ENCODE measurements at regions not wholly inside any gene's neighbourhood (a gene's known extent, or its start where the extent isn't known, plus 50 kb on each side); places are given as distances from the start of the nearest gene placed in this dataset.
"Not testable (repeated sequence)": the region's sequence is repeated elsewhere in the genome, so short reads cannot be mapped to it uniquely, and the experiment has no call there.

- not testable (repeated sequence) for H3K9ac ChIP-seq (ENCODE audit: low read depth in 1 of 2, low read length in 2 of 2); H3K4me1 ChIP-seq (ENCODE audit: control insufficient read depth in 1 of 2, insufficient read depth in 2 of 2, low read length in 2 of 2); H3K4me3 ChIP-seq (ENCODE audit: low read depth in 1 of 2, low read length in 2 of 2); H3K9me3 ChIP-seq (ENCODE audit: control insufficient read depth in 1 of 2, low read length in 2 of 2); H3K27ac ChIP-seq (ENCODE audit: low read depth, low read length); H3K36me3 ChIP-seq (ENCODE audit: control insufficient read depth in 1 of 2, insufficient read depth in 2 of 2, low read length in 2 of 2); H3K27me3 ChIP-seq (ENCODE audit: control insufficient read depth in 1 of 2, insufficient read depth in 2 of 2, low read length in 2 of 2)
Measured at GRCh38 chr5:99733146-99733545, 802.0 kb upstream of the FAM174A start.

GRCh38 chr5:99730653-99731052, 801.8 kb upstream of the CHD1 start:
- H3K27ac ChIP-seq (ENCODE audit: low read depth, low read length); H3K27me3 ChIP-seq (ENCODE audit: control insufficient read depth in 1 of 2, insufficient read depth in 2 of 2, low read length in 2 of 2); H3K4me3 ChIP-seq (ENCODE audit: low read depth in 1 of 2, low read length in 2 of 2); H3K4me1 ChIP-seq (ENCODE audit: control insufficient read depth in 1 of 2, insufficient read depth in 2 of 2, low read length in 2 of 2); H3K9ac ChIP-seq (ENCODE audit: low read depth in 1 of 2, low read length in 2 of 2); H3K36me3 ChIP-seq (ENCODE audit: control insufficient read depth in 1 of 2, insufficient read depth in 2 of 2, low read length in 2 of 2); H3K9me3 ChIP-seq (ENCODE audit: control insufficient read depth in 1 of 2, low read length in 2 of 2): not testable (repeated sequence)

GRCh38 chr5:99724732-99725290, 796.0 kb upstream of the CHD1 start:
- Histone ChIP-seq H3K9ac (ENCODE audit: low read depth in 1 of 2, low read length in 2 of 2) (no peak overlapping the region), H3K27me3 (ENCODE audit: control insufficient read depth in 1 of 2, insufficient read depth in 2 of 2, low read length in 2 of 2) (no peaks in the 10 kb centered on the region), H3K9me3 (ENCODE audit: control insufficient read depth in 1 of 2, low read length in 2 of 2) (no peaks in the 10 kb centered on the region), H3K4me3 (ENCODE audit: low read depth in 1 of 2, low read length in 2 of 2) (no peak overlapping the region), H3K36me3 (ENCODE audit: control insufficient read depth in 1 of 2, insufficient read depth in 2 of 2, low read length in 2 of 2) (no peaks in the 10 kb centered on the region), H3K27ac (ENCODE audit: low read depth, low read length) (no peak overlapping the region), H3K4me1 (ENCODE audit: control insufficient read depth in 1 of 2, insufficient read depth in 2 of 2, low read length in 2 of 2) (no peaks in the 10 kb centered on the region)

- Histone ChIP-seq H3K27me3 (ENCODE audit: control insufficient read depth in 1 of 2, insufficient read depth in 2 of 2, low read length in 2 of 2) (no peaks in the 10 kb centered on the region), H3K4me3 (ENCODE audit: low read depth in 1 of 2, low read length in 2 of 2) (no peak overlapping the region), H3K9ac (ENCODE audit: low read depth in 1 of 2, low read length in 2 of 2) (no peak overlapping the region), H3K27ac (ENCODE audit: low read depth, low read length) (no peak overlapping the region), H3K4me1 (ENCODE audit: control insufficient read depth in 1 of 2, insufficient read depth in 2 of 2, low read length in 2 of 2) (no peaks in the 10 kb centered on the region), H3K36me3 (ENCODE audit: control insufficient read depth in 1 of 2, insufficient read depth in 2 of 2, low read length in 2 of 2) (no peaks in the 10 kb centered on the region), H3K9me3 (ENCODE audit: control insufficient read depth in 1 of 2, low read length in 2 of 2) (no peaks in the 10 kb centered on the region)
Measured at GRCh38 chr5:99721506-99721905, 792.7 kb upstream of the CHD1 start.

GRCh38 chr5:99715921-99716320, 787.1 kb upstream of the CHD1 start:
- Histone ChIP-seq H3K27ac (ENCODE audit: low read depth, low read length) (no peak overlapping the region), H3K27me3 (ENCODE audit: control insufficient read depth in 1 of 2, insufficient read depth in 2 of 2, low read length in 2 of 2) (no peaks in the 10 kb centered on the region), H3K4me1 (ENCODE audit: control insufficient read depth in 1 of 2, insufficient read depth in 2 of 2, low read length in 2 of 2) (no peaks in the 10 kb centered on the region), H3K4me3 (ENCODE audit: low read depth in 1 of 2, low read length in 2 of 2) (no peak overlapping the region), H3K9ac (ENCODE audit: low read depth in 1 of 2, low read length in 2 of 2) (no peak overlapping the region), H3K9me3 (ENCODE audit: control insufficient read depth in 1 of 2, low read length in 2 of 2) (no peaks in the 10 kb centered on the region), H3K36me3 (ENCODE audit: control insufficient read depth in 1 of 2, insufficient read depth in 2 of 2, low read length in 2 of 2) (no peaks in the 10 kb centered on the region)

GRCh38 chr5:99706160-99706559, 777.4 kb upstream of the CHD1 start:
- no peak overlapping the region for H3K27ac ChIP-seq (ENCODE audit: low read depth, low read length)
- no peak overlapping the region for H3K4me3 ChIP-seq (ENCODE audit: low read depth in 1 of 2, low read length in 2 of 2)
- no peak overlapping the region for H3K9ac ChIP-seq (ENCODE audit: low read depth in 1 of 2, low read length in 2 of 2)
- H3K9me3 ChIP-seq (ENCODE audit: control insufficient read depth in 1 of 2, low read length in 2 of 2), result no peaks in the 10 kb centered on the region
- H3K36me3 ChIP-seq (ENCODE audit: control insufficient read depth in 1 of 2, insufficient read depth in 2 of 2, low read length in 2 of 2), result no peaks in the 10 kb centered on the region
- H3K4me1 ChIP-seq (ENCODE audit: control insufficient read depth in 1 of 2, insufficient read depth in 2 of 2, low read length in 2 of 2), result no peaks in the 10 kb centered on the region
- no peaks in the 10 kb centered on the region for H3K27me3 ChIP-seq (ENCODE audit: control insufficient read depth in 1 of 2, insufficient read depth in 2 of 2, low read length in 2 of 2)

GRCh38 chr5:99702565-99702964, 773.8 kb upstream of the CHD1 start:
- Histone ChIP-seq H3K27me3 (ENCODE audit: control insufficient read depth in 1 of 2, insufficient read depth in 2 of 2, low read length in 2 of 2) (no peaks in the 10 kb centered on the region), H3K4me1 (ENCODE audit: control insufficient read depth in 1 of 2, insufficient read depth in 2 of 2, low read length in 2 of 2) (no peaks in the 10 kb centered on the region), H3K27ac (ENCODE audit: low read depth, low read length) (no peak overlapping the region), H3K9me3 (ENCODE audit: control insufficient read depth in 1 of 2, low read length in 2 of 2) (no peaks in the 10 kb centered on the region), H3K9ac (ENCODE audit: low read depth in 1 of 2, low read length in 2 of 2) (no peak overlapping the region), H3K4me3 (ENCODE audit: low read depth in 1 of 2, low read length in 2 of 2) (no peak overlapping the region), H3K36me3 (ENCODE audit: control insufficient read depth in 1 of 2, insufficient read depth in 2 of 2, low read length in 2 of 2) (no peaks in the 10 kb centered on the region)

- Histone ChIP-seq H3K36me3 (ENCODE audit: control insufficient read depth in 1 of 2, insufficient read depth in 2 of 2, low read length in 2 of 2) (no peaks in the 10 kb centered on the region), H3K9ac (ENCODE audit: low read depth in 1 of 2, low read length in 2 of 2) (no peak overlapping the region), H3K4me3 (ENCODE audit: low read depth in 1 of 2, low read length in 2 of 2) (no peak overlapping the region), H3K27ac (ENCODE audit: low read depth, low read length) (no peak overlapping the region), H3K27me3 (ENCODE audit: control insufficient read depth in 1 of 2, insufficient read depth in 2 of 2, low read length in 2 of 2) (no peaks in the 10 kb centered on the region), H3K9me3 (ENCODE audit: control insufficient read depth in 1 of 2, low read length in 2 of 2) (no peaks in the 10 kb centered on the region), H3K4me1 (ENCODE audit: control insufficient read depth in 1 of 2, insufficient read depth in 2 of 2, low read length in 2 of 2) (no peaks in the 10 kb centered on the region)
Measured at GRCh38 chr5:99694884-99695283, 766.1 kb upstream of the CHD1 start.

- Histone ChIP-seq H3K4me1 (ENCODE audit: control insufficient read depth in 1 of 2, insufficient read depth in 2 of 2, low read length in 2 of 2) (no peaks in the 10 kb centered on the region), H3K9me3 (ENCODE audit: control insufficient read depth in 1 of 2, low read length in 2 of 2) (no peaks in the 10 kb centered on the region), H3K9ac (ENCODE audit: low read depth in 1 of 2, low read length in 2 of 2) (no peak overlapping the region), H3K36me3 (ENCODE audit: control insufficient read depth in 1 of 2, insufficient read depth in 2 of 2, low read length in 2 of 2) (no peaks in the 10 kb centered on the region), H3K27ac (ENCODE audit: low read depth, low read length) (no peak overlapping the region), H3K27me3 (ENCODE audit: control insufficient read depth in 1 of 2, insufficient read depth in 2 of 2, low read length in 2 of 2) (no peaks in the 10 kb centered on the region), H3K4me3 (ENCODE audit: low read depth in 1 of 2, low read length in 2 of 2) (no peak overlapping the region)
Measured at GRCh38 chr5:99686538-99686937, 757.7 kb upstream of the CHD1 start.

GRCh38 chr5:99675974-99676373, 747.2 kb upstream of the CHD1 start:
- Histone ChIP-seq H3K27me3 (ENCODE audit: control insufficient read depth in 1 of 2, insufficient read depth in 2 of 2, low read length in 2 of 2) (no peaks in the 10 kb centered on the region), H3K9ac (ENCODE audit: low read depth in 1 of 2, low read length in 2 of 2) (no peak overlapping the region), H3K36me3 (ENCODE audit: control insufficient read depth in 1 of 2, insufficient read depth in 2 of 2, low read length in 2 of 2) (no peaks in the 10 kb centered on the region), H3K4me3 (ENCODE audit: low read depth in 1 of 2, low read length in 2 of 2) (no peak overlapping the region), H3K27ac (ENCODE audit: low read depth, low read length) (no peak overlapping the region), H3K4me1 (ENCODE audit: control insufficient read depth in 1 of 2, insufficient read depth in 2 of 2, low read length in 2 of 2) (no peaks in the 10 kb centered on the region), H3K9me3 (ENCODE audit: control insufficient read depth in 1 of 2, low read length in 2 of 2) (no peaks in the 10 kb centered on the region)

GRCh38 chr5:99674101-99674500, 745.3 kb upstream of the CHD1 start:
- no peak overlapping the region for H3K27ac ChIP-seq (ENCODE audit: low read depth, low read length)
- no peaks in the 10 kb centered on the region for H3K27me3 ChIP-seq (ENCODE audit: control insufficient read depth in 1 of 2, insufficient read depth in 2 of 2, low read length in 2 of 2)
- H3K9me3 ChIP-seq (ENCODE audit: control insufficient read depth in 1 of 2, low read length in 2 of 2), result no peaks in the 10 kb centered on the region
- no peaks in the 10 kb centered on the region for H3K36me3 ChIP-seq (ENCODE audit: control insufficient read depth in 1 of 2, insufficient read depth in 2 of 2, low read length in 2 of 2)
- H3K4me3 ChIP-seq (ENCODE audit: low read depth in 1 of 2, low read length in 2 of 2), result no peak overlapping the region
- no peak overlapping the region for H3K9ac ChIP-seq (ENCODE audit: low read depth in 1 of 2, low read length in 2 of 2)
- no peaks in the 10 kb centered on the region for H3K4me1 ChIP-seq (ENCODE audit: control insufficient read depth in 1 of 2, insufficient read depth in 2 of 2, low read length in 2 of 2)
